ENCODE measurements at regions not wholly inside any gene's neighbourhood (a gene's known extent, or its start where the extent isn't known, plus 50 kb on each side); places are given as distances from the start of the nearest gene placed in this dataset.

DNA sequence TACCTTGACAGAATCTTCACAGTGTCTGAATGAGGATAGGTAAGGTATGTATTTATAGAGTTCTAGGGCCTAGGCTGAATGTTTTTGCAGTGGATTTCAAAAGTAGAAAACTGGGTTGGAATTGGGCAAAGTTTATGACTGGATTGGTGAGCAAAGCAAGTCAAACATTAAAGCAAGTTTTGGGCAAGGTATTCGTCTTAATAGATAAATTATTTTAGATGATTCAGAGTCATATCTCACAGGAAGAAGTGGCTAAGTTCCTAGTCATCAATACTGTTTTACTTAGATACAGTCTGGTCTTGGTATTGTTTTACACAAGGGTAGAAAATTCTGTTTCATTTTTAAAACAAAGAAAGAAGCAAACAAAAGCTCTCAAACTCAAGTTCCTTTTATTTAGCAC is 284.1 kb upstream of the EPHA7 start:
- intact Hi-C loops (cut with micrococcal nuclease) = no loop called here
- Mint-ChIP-seq H3K9me3 (peaks cover 24% of the 10 kb centered on the region), H3K36me3 (no peaks in the 10 kb centered on the region), H3K4me1 (ENCODE audit: low read depth) (no peaks in the 10 kb centered on the region), H3K27me3 (no peaks in the 10 kb centered on the region), H3K4me3 (no peak overlapping the region), H3K27ac (no peak overlapping the region)
- no peak for DNase-seq
- ChIA-PET POLR2A (no interaction called here), CTCF (no interaction called here)

DNA sequence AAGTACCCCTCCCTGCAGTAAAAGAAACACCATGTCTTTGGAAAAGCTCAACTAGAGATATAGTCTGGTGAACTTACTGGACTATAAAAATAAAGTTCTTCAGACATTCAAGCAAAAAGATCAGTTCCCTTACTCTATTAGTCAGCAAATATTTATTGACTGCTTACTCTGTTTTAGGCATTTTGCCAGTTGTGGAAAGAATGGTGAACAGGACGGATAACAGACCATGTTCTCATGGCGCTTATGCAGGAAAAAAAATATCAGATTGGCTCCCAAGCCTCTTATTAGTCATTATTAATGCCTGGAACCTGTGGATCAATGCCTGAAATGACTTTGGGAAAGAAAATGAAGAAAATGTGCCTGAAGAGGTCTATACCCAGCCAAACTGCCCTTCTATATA is 282.2 kb upstream of the EPHA7 start:
- POLR2A ChIA-PET = no interaction called here

GRCh38 chr6:93685494-93685893 is 266.1 kb upstream of the EPHA7 start:
- H3K36me3 Mint-ChIP-seq = no peaks in the 10 kb centered on the region
- intact Hi-C loops (cut with micrococcal nuclease) = no loop called here
- H3K27ac Mint-ChIP-seq = no peak overlapping the region
- ChIA-PET CTCF (no interaction called here), POLR2A (no interaction called here)
- no peaks in the 10 kb centered on the region for H3K27me3 Mint-ChIP-seq
- peaks cover 2% of the 10 kb centered on the region for H3K9me3 Mint-ChIP-seq
- no peak for DNase-seq
- no peak overlapping the region for H3K4me3 Mint-ChIP-seq
- H3K4me1 Mint-ChIP-seq (ENCODE audit: low read depth) = no peaks in the 10 kb centered on the region

More for the DNA sequence above, 282.2 kb upstream of the EPHA7 start:
- Mint-ChIP-seq H3K27ac (no peak overlapping the region), H3K27me3 (no peaks in the 10 kb centered on the region), H3K9me3 (peaks cover 6% of the 10 kb centered on the region), H3K36me3 (no peaks in the 10 kb centered on the region), H3K4me1 (ENCODE audit: low read depth) (no peaks in the 10 kb centered on the region), H3K4me3 (no peak overlapping the region)
- intact Hi-C loops (cut with micrococcal nuclease) = no loop called here
- CTCF ChIA-PET = no interaction called here
- no peak for DNase-seq

- no peaks in the 10 kb centered on the region for H3K27me3 Mint-ChIP-seq
- ChIA-PET CTCF (no interaction called here), POLR2A (no interaction called here)
- H3K4me1 Mint-ChIP-seq (ENCODE audit: low read depth) = no peaks in the 10 kb centered on the region
- H3K36me3 Mint-ChIP-seq = no peaks in the 10 kb centered on the region
- peaks cover 2% of the 10 kb centered on the region for H3K9me3 Mint-ChIP-seq
- intact Hi-C loops (cut with micrococcal nuclease) = no loop called here
- no peak overlapping the region for H3K27ac Mint-ChIP-seq
- no peak for DNase-seq
- no peak overlapping the region for H3K4me3 Mint-ChIP-seq
Observed at GRCh38 chr6:93684339-93684738, 265.0 kb upstream of the EPHA7 start.

DNA sequence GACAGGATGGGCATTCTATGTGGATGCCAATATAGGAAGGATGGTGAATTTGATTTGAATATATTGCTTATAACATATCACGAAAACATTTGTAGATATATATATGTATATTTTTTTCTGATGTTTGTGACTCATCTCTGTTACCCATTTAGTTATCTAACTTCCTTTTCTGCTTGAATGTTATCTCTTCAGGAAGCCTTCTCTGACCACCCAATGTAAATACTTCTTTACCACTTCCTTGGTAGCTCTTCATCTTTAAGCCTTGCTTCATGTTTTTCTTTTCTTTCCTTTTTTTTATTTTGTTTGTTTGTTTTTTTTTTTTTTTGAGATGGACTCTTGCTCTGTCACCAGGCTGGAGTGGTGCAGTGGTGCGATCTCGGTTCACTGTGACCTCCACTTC is 260.5 kb upstream of the EPHA7 start:
- Mint-ChIP-seq H3K4me1 (ENCODE audit: low read depth) (no peaks in the 10 kb centered on the region), H3K4me3 (no peak overlapping the region), H3K27me3 (no peaks in the 10 kb centered on the region), H3K36me3 (no peaks in the 10 kb centered on the region), H3K27ac (no peak overlapping the region), H3K9me3 (no peaks in the 10 kb centered on the region)
- ChIA-PET CTCF (no interaction called here), POLR2A (no interaction called here)
- intact Hi-C loops (cut with micrococcal nuclease) = no loop called here
- no peak for DNase-seq

GRCh38 chr6:93678841-93679454 is 259.6 kb upstream of the EPHA7 start:
- Mint-ChIP-seq H3K4me1 (ENCODE audit: low read depth) (no peaks in the 10 kb centered on the region), H3K27ac (no peak overlapping the region), H3K36me3 (no peaks in the 10 kb centered on the region), H3K9me3 (no peaks in the 10 kb centered on the region), H3K27me3 (no peaks in the 10 kb centered on the region), H3K4me3 (no peak overlapping the region)
- POLR2A ChIA-PET = no interaction called here
- no peak for DNase-seq
- CTCF ChIA-PET = no interaction called here
- intact Hi-C loops (cut with micrococcal nuclease) = no loop called here

GRCh38 chr6:93677264-93677965 is 258.1 kb upstream of the EPHA7 start:
- POLR2A ChIA-PET = no interaction called here
- Mint-ChIP-seq H3K27ac (no peak overlapping the region), H3K36me3 (no peaks in the 10 kb centered on the region), H3K4me1 (ENCODE audit: low read depth) (no peaks in the 10 kb centered on the region), H3K4me3 (no peak overlapping the region), H3K9me3 (no peaks in the 10 kb centered on the region), H3K27me3 (no peaks in the 10 kb centered on the region)
- intact Hi-C loops (cut with micrococcal nuclease) = no loop called here
- CTCF ChIA-PET = no interaction called here
- DNase-seq = no peak

DNA sequence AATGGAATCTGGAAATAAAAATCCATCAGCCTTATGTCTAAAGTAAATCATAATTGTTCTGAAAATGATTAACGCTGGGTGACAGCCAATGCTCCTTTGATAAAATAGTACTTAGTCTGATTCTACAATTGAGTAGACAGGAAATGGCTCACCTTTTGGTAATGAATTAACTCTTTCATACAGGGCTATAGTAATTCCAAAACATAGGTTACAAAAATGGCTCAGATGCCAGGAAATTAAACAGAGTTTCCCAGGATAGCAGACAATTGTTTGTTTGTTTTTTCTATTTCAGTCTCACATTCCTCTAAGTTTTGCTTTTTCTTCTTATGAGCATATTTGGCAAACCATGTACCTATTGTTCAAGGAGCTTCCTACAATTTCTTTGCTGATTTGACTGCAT is 257.2 kb upstream of the EPHA7 start:
- DNase-seq = no peak
- no peaks in the 10 kb centered on the region for H3K4me1 Mint-ChIP-seq (ENCODE audit: low read depth)
- POLR2A ChIA-PET = no interaction called here
- intact Hi-C loops (cut with micrococcal nuclease) = no loop called here
- CTCF ChIA-PET = no interaction called here
- H3K4me3 Mint-ChIP-seq = no peak overlapping the region
- no peaks in the 10 kb centered on the region for H3K9me3 Mint-ChIP-seq
- H3K27me3 Mint-ChIP-seq = no peaks in the 10 kb centered on the region
- no peak overlapping the region for H3K27ac Mint-ChIP-seq
- H3K36me3 Mint-ChIP-seq = no peaks in the 10 kb centered on the region

DNA sequence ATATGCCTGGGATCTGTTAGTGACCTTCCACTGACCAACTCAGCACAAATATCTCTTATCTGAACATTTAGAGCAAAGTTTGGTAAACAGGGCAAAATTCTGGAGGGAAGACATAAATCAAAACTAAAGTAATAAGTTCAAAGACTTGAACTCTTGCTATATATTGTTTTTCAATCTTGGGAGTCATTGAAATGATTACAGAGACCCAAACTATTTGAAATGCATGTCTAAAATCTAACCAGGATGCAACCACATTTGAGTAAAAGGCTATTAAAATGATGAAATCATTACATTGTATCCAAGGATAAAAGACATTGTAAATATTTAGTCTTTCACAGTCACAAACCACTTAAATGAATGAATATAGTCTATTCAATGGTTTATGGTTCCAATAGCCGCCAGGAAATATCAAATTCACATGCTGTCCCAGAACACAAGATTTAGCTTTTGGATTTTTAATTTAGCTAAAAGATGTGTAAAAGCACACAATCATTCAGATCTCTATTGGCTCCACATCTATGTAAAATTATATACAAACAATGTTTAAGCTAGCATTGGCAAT is 256.6 kb upstream of the EPHA7 start:
- ChIA-PET CTCF (no interaction called here), POLR2A (no interaction called here)
- intact Hi-C loops (cut with micrococcal nuclease) = no loop called here
- Mint-ChIP-seq H3K36me3 (no peaks in the 10 kb centered on the region), H3K9me3 (no peaks in the 10 kb centered on the region), H3K27me3 (no peaks in the 10 kb centered on the region), H3K4me3 (no peak overlapping the region), H3K27ac (no peak overlapping the region), H3K4me1 (ENCODE audit: low read depth) (no peaks in the 10 kb centered on the region)
- DNase-seq = no peak

- DNase-seq = no peak
- ChIA-PET CTCF (no interaction called here), POLR2A (no interaction called here)
Observed at GRCh38 chr6:93663111-93663510, 243.8 kb upstream of the EPHA7 start.

DNA sequence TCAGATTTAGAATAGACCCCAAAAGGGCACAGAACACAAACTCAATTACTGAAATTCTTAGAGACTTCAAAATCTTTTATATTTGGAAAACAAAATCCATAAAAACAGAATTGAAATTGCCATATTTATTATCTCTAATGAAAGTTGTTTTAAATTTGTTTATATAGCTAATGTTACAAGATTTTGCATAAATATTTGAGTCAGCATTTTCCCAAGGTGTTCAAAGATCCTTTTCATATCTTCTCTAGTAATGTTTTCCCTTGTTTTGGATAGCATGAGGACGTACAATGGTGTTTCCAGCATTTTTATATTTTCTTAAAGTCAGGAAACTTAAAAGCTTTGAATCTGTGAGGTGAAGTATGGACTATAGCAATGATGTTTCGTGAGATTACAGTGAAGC is 235.2 kb upstream of the EPHA7 start:
- H3K9me3 Mint-ChIP-seq = peaks cover 9% of the 10 kb centered on the region
- no peaks in the 10 kb centered on the region for H3K4me1 Mint-ChIP-seq (ENCODE audit: low read depth)
- no peaks in the 10 kb centered on the region for H3K27me3 Mint-ChIP-seq
- H3K27ac Mint-ChIP-seq = no peak overlapping the region
- POLR2A ChIA-PET = no interaction called here
- DNase-seq = no peak
- intact Hi-C loops (cut with micrococcal nuclease) = no loop called here
- CTCF ChIA-PET = no interaction called here
- no peaks in the 10 kb centered on the region for H3K36me3 Mint-ChIP-seq
- H3K4me3 Mint-ChIP-seq = no peak overlapping the region

More at GRCh38 chr6:93663111-93663510, 243.8 kb upstream of the EPHA7 start:
- Mint-ChIP-seq H3K4me1 (ENCODE audit: low read depth) (no peaks in the 10 kb centered on the region), H3K27ac (no peak overlapping the region), H3K9me3 (peaks cover 7% of the 10 kb centered on the region), H3K4me3 (no peak overlapping the region), H3K27me3 (no peaks in the 10 kb centered on the region), H3K36me3 (no peaks in the 10 kb centered on the region)
- intact Hi-C loops (cut with micrococcal nuclease) = no loop called here

- intact Hi-C loops (cut with micrococcal nuclease) = no loop called here
- H3K4me1 Mint-ChIP-seq (ENCODE audit: low read depth) = no peaks in the 10 kb centered on the region
- H3K27ac Mint-ChIP-seq = no peak overlapping the region
- H3K36me3 Mint-ChIP-seq = no peaks in the 10 kb centered on the region
- ChIA-PET POLR2A (no interaction called here), CTCF (no interaction called here)
- no peaks in the 10 kb centered on the region for H3K27me3 Mint-ChIP-seq
- no peak overlapping the region for H3K4me3 Mint-ChIP-seq
- H3K9me3 Mint-ChIP-seq = peaks cover 12% of the 10 kb centered on the region
- no peak for DNase-seq
Observed at GRCh38 chr6:93644611-93645010, 225.3 kb upstream of the EPHA7 start.

- H3K27me3 Mint-ChIP-seq = no peaks in the 10 kb centered on the region
- no peak for DNase-seq
- H3K4me1 Mint-ChIP-seq (ENCODE audit: low read depth) = no peaks in the 10 kb centered on the region
- H3K4me3 Mint-ChIP-seq = no peak overlapping the region
- POLR2A ChIA-PET = no interaction called here
- CTCF ChIA-PET = no interaction called here
- intact Hi-C loops (cut with micrococcal nuclease) = no loop called here
- H3K9me3 Mint-ChIP-seq = peaks cover 12% of the 10 kb centered on the region
- H3K36me3 Mint-ChIP-seq = no peaks in the 10 kb centered on the region
- H3K27ac Mint-ChIP-seq = no peak overlapping the region
Observed at GRCh38 chr6:93639126-93639525, 219.8 kb upstream of the EPHA7 start.

Measured in activated CD4-positive, alpha-beta memory T cell treated with anti-CD3 and anti-CD28 coated beads for 36 hours (primary cell).